Naive thymus-derived CD4-positive, alpha-beta T cell (primary cell): ENCODE measurements at regions not wholly inside any gene's neighbourhood (a gene's known extent, or its start where the extent isn't known, plus 50 kb on each side); places are given as distances from the start of the nearest gene placed in this dataset.
A peak's percentile ranks its signal among the peaks of the same experiment; 100 is the strongest.

Experiments
- ATAC-seq: fragments of 150-1000 bp; cut with Tn5 transposase; 2 replicates; pipeline ENCODE4 v1.10.0; 2021; ENCODE audit warnings: mild to moderate bottlenecking, moderate library complexity
- CTCF ChIA-PET: fragments of 350-600 bp; sonication (Branson Sonifier 250); formaldehyde crosslinking; loops from one replicate; lab custom pipeline; 2021; ENCODE audit warnings: antibody characterized with exemption; lab: Charles Lee
- POLR2A ChIA-PET: fragments of 350-600 bp; sonication (Branson Sonifier 250); formaldehyde crosslinking; loops from one replicate; lab custom pipeline; 2021; ENCODE audit warnings: antibody characterized with exemption, inconsistent platforms; lab: Charles Lee
- DNase-seq, 9 donors: peaks; one replicate each; pipeline versions ENCODE4 v3.0.0 to v3.0.0-alpha.2; 2020 to 2022; ENCODE audit warnings: mixed read lengths in 1 of 9
- H3K27ac ChIP-seq: one replicate; pipeline ENCODE4 v1.7.0; 2013; ENCODE audit warnings: mild to moderate bottlenecking, low read depth, low read length, moderate library complexity
- H3K27me3 ChIP-seq, 2 donors: one replicate each; pipeline ENCODE4 v1.7.0; 2013; ENCODE audit warnings: low read length in 2 of 2, mild to moderate bottlenecking in 2 of 2, moderate library complexity in 2 of 2; ENCODE audit not compliant: control insufficient read depth in 2 of 2, insufficient read depth in 2 of 2
- H3K36me3 ChIP-seq, 3 experiments: 1 replicate in 2 of 3; 2 replicates in 1 of 3; pipeline ENCODE4 v1.7.0; 2013; ENCODE audit warnings: low read length in 3 of 3, mild to moderate bottlenecking in 3 of 3, moderate library complexity in 1 of 3; ENCODE audit not compliant: insufficient read depth in 3 of 3, control insufficient read depth in 2 of 3
- H3K4me1 ChIP-seq, 2 donors: one replicate each; pipeline ENCODE4 v1.7.0; 2013; ENCODE audit warnings: low read length in 2 of 2, mild to moderate bottlenecking in 2 of 2, moderate library complexity in 1 of 2; ENCODE audit not compliant: control insufficient read depth in 2 of 2, insufficient read depth in 2 of 2
- H3K4me3 ChIP-seq: 2 replicates; pipeline ENCODE4 v1.7.0; 2013; ENCODE audit warnings: mild to moderate bottlenecking, low read length
- H3K9me3 ChIP-seq, 3 experiments: 1 replicate in 2 of 3; 2 replicates in 1 of 3; pipeline ENCODE4 v1.7.0; 2013; ENCODE audit warnings: low read length in 3 of 3; ENCODE audit not compliant: control insufficient read depth in 2 of 3
- H3K27ac Mint-ChIP-seq, 9 donors: one replicate each; pipeline ENCODE4 v1.8.0; 2020 to 2022; ENCODE audit warnings: mixed read lengths in 9 of 9, mild to moderate bottlenecking in 8 of 9, moderate library complexity in 5 of 9, inconsistent platforms in 2 of 9
- H3K27me3 Mint-ChIP-seq, 5 donors: one replicate each; pipeline ENCODE4 v1.8.0; 2021 to 2022; ENCODE audit warnings: mixed read lengths in 5 of 5, mild to moderate bottlenecking in 1 of 5
- H3K36me3 Mint-ChIP-seq, 5 donors: one replicate each; pipeline ENCODE4 v1.8.0; 2020 to 2022; ENCODE audit warnings: mixed read lengths in 5 of 5, mild to moderate bottlenecking in 3 of 5, inconsistent platforms in 1 of 5
- H3K4me1 Mint-ChIP-seq, 7 donors: one replicate each; pipeline ENCODE4 v1.8.0; 2020 to 2022; ENCODE audit warnings: mixed read lengths in 7 of 7, mild to moderate bottlenecking in 3 of 7, inconsistent platforms in 1 of 7
- H3K4me3 Mint-ChIP-seq, 10 donors: one replicate each; pipeline ENCODE4 v1.8.0; 2020 to 2022; ENCODE audit warnings: mild to moderate bottlenecking in 10 of 10, mixed read lengths in 10 of 10, moderate library complexity in 6 of 10, inconsistent platforms in 2 of 10
- H3K9me3 Mint-ChIP-seq, 11 donors: one replicate each; pipeline ENCODE4 v1.8.0; 2020 to 2022; ENCODE audit warnings: mixed read lengths in 11 of 11, mild to moderate bottlenecking in 4 of 11, inconsistent platforms in 1 of 11, moderate library complexity in 1 of 11
- intact Hi-C, 2 donors: fragments of 100-400 bp; cut with micrococcal nuclease; formaldehyde crosslinking; loops; one replicate each; pipeline ENCODE4 v1.15.1; 2023

- peaks cover 0 to 4% of the 10 kb centered on the region in 2 donors for H3K27me3 ChIP-seq
- Mint-ChIP-seq H3K27ac (peak overlapping the region in 1 of 9 donors; percentile 39), H3K27me3 (peaks cover 18 to 27% (median 23%) of the 10 kb centered on the region in 5 donors), H3K4me1 (peaks cover 0 to 30% (median 0%) of the 10 kb centered on the region in 7 donors), H3K4me3 (no peak overlapping the region), H3K36me3 (peaks cover 0 to 22% (median 0%) of the 10 kb centered on the region in 5 donors), H3K9me3 (peaks cover 0 to 11% (median 0%) of the 10 kb centered on the region in 11 donors)
- H3K9me3 ChIP-seq: no peaks in the 10 kb centered on the region
- no peaks in the 10 kb centered on the region for H3K4me1 ChIP-seq
- H3K27ac ChIP-seq: no peak overlapping the region
- H3K36me3 ChIP-seq: no peaks in the 10 kb centered on the region
- POLR2A ChIA-PET: no interaction called here
- H3K4me3 ChIP-seq: no peak overlapping the region
- ATAC-seq: no peak
- intact Hi-C loops: no loop called here
- CTCF ChIA-PET: no interaction called here
- DNase-seq: no peak
Measured at GRCh38 chr20:4375881-4376280, 126.8 kb upstream of the ADRA1D start.

DNA sequence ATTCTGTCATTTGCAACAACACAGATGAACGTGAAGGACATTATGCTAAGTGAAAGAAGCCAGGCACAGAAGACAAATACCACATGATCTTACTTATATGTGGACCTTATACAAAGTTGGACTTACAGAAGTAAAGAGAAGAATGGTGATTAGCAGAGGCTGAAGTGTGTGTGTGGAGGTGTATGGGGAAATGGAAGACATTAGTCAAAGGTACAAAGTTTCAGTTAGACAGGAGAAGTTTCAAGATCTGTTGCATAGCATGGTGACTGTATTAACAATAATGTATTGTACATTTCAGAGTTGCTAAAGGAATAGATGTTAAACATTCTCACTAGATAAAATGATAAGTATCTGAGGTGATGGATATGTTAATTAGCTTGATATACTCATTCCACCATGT, 124.4 kb upstream of the ADRA1D start:
- Histone ChIP-seq H3K4me1 (peaks cover 0 to 9% of the 10 kb centered on the region in 2 donors), H3K9me3 (no peaks in the 10 kb centered on the region), H3K27ac (no peak overlapping the region), H3K4me3 (no peak overlapping the region), H3K27me3 (peaks cover 0 to 4% of the 10 kb centered on the region in 2 donors), H3K36me3 (no peaks in the 10 kb centered on the region)
- Mint-ChIP-seq H3K4me1 (peaks cover 11 to 50% (median 13%) of the 10 kb centered on the region in 7 donors), H3K9me3 (peaks cover 0 to 21% (median 0%) of the 10 kb centered on the region in 11 donors), H3K27ac (no peak overlapping the region), H3K4me3 (no peak overlapping the region), H3K27me3 (peaks cover 0 to 10% (median 7%) of the 10 kb centered on the region in 5 donors), H3K36me3 (peaks cover 0 to 37% (median 0%) of the 10 kb centered on the region in 5 donors)
- DNase-seq (no peak), ATAC-seq (no peak)
- POLR2A ChIA-PET: no interaction called here
- CTCF ChIA-PET: no interaction called here
- intact Hi-C loops: no loop called here

GRCh38 chr20:4371623-4372251, 122.7 kb upstream of the ADRA1D start:
- DNase-seq (no peak), ATAC-seq (peak; percentile 53)
- H3K9me3 ChIP-seq: no peaks in the 10 kb centered on the region
- Mint-ChIP-seq H3K27me3 (peaks cover 0 to 10% (median 4%) of the 10 kb centered on the region in 5 donors), H3K4me3 (no peak overlapping the region), H3K36me3 (peaks cover 0 to 46% (median 0%) of the 10 kb centered on the region in 5 donors), H3K4me1 (peaks cover 11 to 54% (median 13%) of the 10 kb centered on the region in 7 donors), H3K9me3 (peaks cover 0 to 22% (median 0%) of the 10 kb centered on the region in 11 donors), H3K27ac (no peak overlapping the region)
- H3K27me3 ChIP-seq: no peaks in the 10 kb centered on the region
- no peak overlapping the region for H3K4me3 ChIP-seq
- CTCF ChIA-PET: no interaction called here
- H3K36me3 ChIP-seq: no peaks in the 10 kb centered on the region
- POLR2A ChIA-PET: no interaction called here
- no peak overlapping the region for H3K27ac ChIP-seq
- intact Hi-C loops: no loop called here
- peaks cover 0 to 9% of the 10 kb centered on the region in 2 donors for H3K4me1 ChIP-seq

- POLR2A ChIA-PET: no interaction called here
Measured at GRCh38 chr20:4370851-4371250, 121.8 kb upstream of the ADRA1D start.

GRCh38 chr20:4369798-4370124, 120.7 kb upstream of the ADRA1D start:
- Mint-ChIP-seq H3K4me1 (peaks cover 11 to 50% (median 13%) of the 10 kb centered on the region in 7 donors), H3K9me3 (peaks cover 0 to 31% (median 0%) of the 10 kb centered on the region in 11 donors), H3K36me3 (peaks cover 0 to 54% (median 0%) of the 10 kb centered on the region in 5 donors), H3K27me3 (peaks cover 0 to 5% (median 0%) of the 10 kb centered on the region in 5 donors), H3K4me3 (peak overlapping the region in 8 of 10 donors; percentile 4 to 74 (median 25)), H3K27ac (peak overlapping the region in 6 of 9 donors; percentile 3 to 92 (median 44))
- H3K4me1 ChIP-seq: peaks cover 0 to 9% of the 10 kb centered on the region in 2 donors
- DNase-seq: peak in 2 of 9 donors; percentile 8 to 41
- H3K27ac ChIP-seq: no peak overlapping the region
- H3K27me3 ChIP-seq: no peaks in the 10 kb centered on the region
- no peak overlapping the region for H3K4me3 ChIP-seq
- CTCF ChIA-PET: no interaction called here
- no peaks in the 10 kb centered on the region for H3K9me3 ChIP-seq
- no peaks in the 10 kb centered on the region for H3K36me3 ChIP-seq
- POLR2A ChIA-PET: interaction anchor here (1.2 kb wide), 1 partner anchor 9 kb away, joined by 3 read pairs; no protein-coding TSS in a partner anchor
- ATAC-seq: peak; percentile 55
- intact Hi-C loops: no loop called here

More at GRCh38 chr20:4370851-4371250, 121.8 kb upstream of the ADRA1D start:
- Histone ChIP-seq H3K36me3 (no peaks in the 10 kb centered on the region), H3K9me3 (no peaks in the 10 kb centered on the region), H3K4me1 (peaks cover 0 to 9% of the 10 kb centered on the region in 2 donors), H3K27me3 (no peaks in the 10 kb centered on the region), H3K4me3 (no peak overlapping the region), H3K27ac (no peak overlapping the region)
- Mint-ChIP-seq H3K4me1 (peaks cover 11 to 56% (median 13%) of the 10 kb centered on the region in 7 donors), H3K4me3 (no peak overlapping the region), H3K27me3 (peaks cover 0 to 5% (median 3%) of the 10 kb centered on the region in 5 donors), H3K27ac (peak overlapping the region in 1 of 9 donors; percentile 92), H3K9me3 (peaks cover 0 to 29% (median 0%) of the 10 kb centered on the region in 11 donors), H3K36me3 (peaks cover 0 to 50% (median 0%) of the 10 kb centered on the region in 5 donors)
- intact Hi-C loops: no loop called here
- CTCF ChIA-PET: no interaction called here
- ATAC-seq: no peak
- DNase-seq: no peak

DNA sequence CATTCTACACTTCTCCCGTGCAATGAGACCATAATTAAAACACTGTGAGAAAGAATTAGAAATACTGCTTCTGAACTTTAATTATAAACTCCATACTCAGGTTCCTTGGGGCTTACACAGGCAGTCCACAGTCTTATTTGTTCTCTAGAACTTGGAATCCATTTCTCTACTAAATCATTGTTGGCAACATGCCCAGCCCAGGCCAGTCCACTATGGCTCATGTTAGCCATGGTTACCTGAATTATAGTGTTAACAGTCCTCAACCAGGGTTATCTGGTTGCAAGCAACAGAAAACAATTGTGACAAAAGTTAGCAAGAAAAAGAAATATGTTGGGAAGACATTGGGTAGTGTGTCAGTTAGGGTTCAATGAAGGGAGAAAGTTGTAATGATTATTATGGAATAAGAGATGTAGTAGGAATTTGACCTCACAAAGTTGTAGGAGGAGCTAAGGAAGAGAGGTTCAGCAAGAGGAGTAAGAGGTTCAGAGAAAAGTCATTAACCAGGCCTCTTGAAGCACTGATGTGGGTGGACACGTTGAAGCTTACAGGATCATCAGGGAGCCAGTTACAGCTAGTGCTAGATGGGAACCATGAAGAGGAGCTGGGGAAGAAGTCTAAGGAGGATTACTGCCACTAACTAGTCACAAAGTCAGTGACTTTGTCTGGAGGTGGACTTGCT, 120.2 kb upstream of the ADRA1D start:
- intact Hi-C loops: no loop called here
- Histone ChIP-seq H3K36me3 (no peaks in the 10 kb centered on the region), H3K27me3 (no peaks in the 10 kb centered on the region), H3K4me1 (peaks cover 0 to 9% of the 10 kb centered on the region in 2 donors), H3K27ac (no peak overlapping the region), H3K4me3 (no peak overlapping the region), H3K9me3 (no peaks in the 10 kb centered on the region)
- ChIA-PET POLR2A (interaction anchor here (1.2 kb wide), 1 partner anchor 10 kb away, joined by 3 read pairs; no protein-coding TSS in a partner anchor), CTCF (no interaction called here)
- Mint-ChIP-seq H3K4me3 (peak overlapping the region in 9 of 10 donors; percentile 4 to 74 (median 16)), H3K9me3 (peaks cover 0 to 31% (median 0%) of the 10 kb centered on the region in 11 donors), H3K27me3 (peaks cover 0 to 5% (median 0%) of the 10 kb centered on the region in 5 donors), H3K36me3 (peaks cover 0 to 53% (median 0%) of the 10 kb centered on the region in 5 donors), H3K4me1 (peaks cover 11 to 50% (median 13%) of the 10 kb centered on the region in 7 donors), H3K27ac (peak overlapping the region in 6 of 9 donors; percentile 3 to 92 (median 44))
- DNase-seq: no peak
- peak; percentile 16 for ATAC-seq
